ENCODE measurements at regions not wholly inside any gene's neighbourhood (a gene's known extent, or its start where the extent isn't known, plus 50 kb on each side); places are given as distances from the start of the nearest gene placed in this dataset.

GRCh38 chr11:45578316-45578715, 87.1 kb downstream of the CHST1 start (continued):
- no peak for TF ChIP-seq REST (IDR thresholded peaks at IDR 0.05; ENCODE audit: unreplicated experiment)
- TF ChIP-seq CREB1 (CRISPR knock-in tag; IDR thresholded peaks at IDR 0.05; ENCODE audit: low read depth) = no peak
- no peak for TF ChIP-seq CTCF (conservative IDR thresholded peaks at IDR 0.05; ENCODE audit: low read depth in 2 of 2)

GRCh38 chr11:45577752-45578151, 87.7 kb downstream of the CHST1 start:
- no peaks in the 10 kb centered on the region for H3K36me3 ChIP-seq (ENCODE audit: insufficient read depth)
- H3F3A ChIP-seq (replicated peaks; ENCODE audit: low read depth) = no peaks in the 10 kb centered on the region
- H3K4me1 Mint-ChIP-seq = peaks cover 22% of the 10 kb centered on the region
- peaks cover 4% of the 10 kb centered on the region for H3K27me3 Mint-ChIP-seq (ENCODE audit: insufficient read depth, low read depth, poor library complexity)
- H3K4me3 Mint-ChIP-seq = no peak overlapping the region
- H3K9me3 Mint-ChIP-seq = no peaks in the 10 kb centered on the region; the same call in 2 of the 3 replicates
- no peak for TF ChIP-seq EZH2phosphoT487 (IDR thresholded peaks at IDR 0.05; ENCODE audit: unreplicated experiment)
- TF ChIP-seq ZNF462 (CRISPR knock-in tag; IDR thresholded peaks at IDR 0.05) = peak; percentile 69; the same call in 1 of the 2 replicates
- peak overlapping the region; percentile 57 for H3K4me2 ChIP-seq
- H3K4me1 ChIP-seq (ENCODE audit: insufficient read depth) = peaks cover 12% of the 10 kb centered on the region
- H3K79me2 ChIP-seq (replicated peaks; ENCODE audit: insufficient read depth) = no peaks in the 10 kb centered on the region
- H3K27ac Mint-ChIP-seq = no peak overlapping the region
- no peak overlapping the region for H3K27ac ChIP-seq (ENCODE audit: low read depth)
- no peaks in the 10 kb centered on the region for H3K36me3 Mint-ChIP-seq (ENCODE audit: low read depth)
- peaks cover 5% of the 10 kb centered on the region; the same call in 1 of the 2 replicates for H3K9me2 ChIP-seq (ENCODE audit: insufficient read depth)
- H3K27me3 ChIP-seq (ENCODE audit: insufficient read depth) = no peaks in the 10 kb centered on the region
- H2AFZ ChIP-seq = peak overlapping the region; percentile 72; the same call in 1 of the 2 replicates
- ATAC-seq (peak; percentile 86), DNase-seq (ENCODE audit: low spot score) (peak; percentile 24)
- H3K4me3 ChIP-seq = no peak overlapping the region
- H4K20me1 ChIP-seq (replicated peaks; ENCODE audit: insufficient read depth) = no peaks in the 10 kb centered on the region

All from GM23338 (cell line).